ENCODE measurements at regions not wholly inside any gene's neighbourhood (a gene's known extent, or its start where the extent isn't known, plus 50 kb on each side); places are given as distances from the start of the nearest gene placed in this dataset.

DNA sequence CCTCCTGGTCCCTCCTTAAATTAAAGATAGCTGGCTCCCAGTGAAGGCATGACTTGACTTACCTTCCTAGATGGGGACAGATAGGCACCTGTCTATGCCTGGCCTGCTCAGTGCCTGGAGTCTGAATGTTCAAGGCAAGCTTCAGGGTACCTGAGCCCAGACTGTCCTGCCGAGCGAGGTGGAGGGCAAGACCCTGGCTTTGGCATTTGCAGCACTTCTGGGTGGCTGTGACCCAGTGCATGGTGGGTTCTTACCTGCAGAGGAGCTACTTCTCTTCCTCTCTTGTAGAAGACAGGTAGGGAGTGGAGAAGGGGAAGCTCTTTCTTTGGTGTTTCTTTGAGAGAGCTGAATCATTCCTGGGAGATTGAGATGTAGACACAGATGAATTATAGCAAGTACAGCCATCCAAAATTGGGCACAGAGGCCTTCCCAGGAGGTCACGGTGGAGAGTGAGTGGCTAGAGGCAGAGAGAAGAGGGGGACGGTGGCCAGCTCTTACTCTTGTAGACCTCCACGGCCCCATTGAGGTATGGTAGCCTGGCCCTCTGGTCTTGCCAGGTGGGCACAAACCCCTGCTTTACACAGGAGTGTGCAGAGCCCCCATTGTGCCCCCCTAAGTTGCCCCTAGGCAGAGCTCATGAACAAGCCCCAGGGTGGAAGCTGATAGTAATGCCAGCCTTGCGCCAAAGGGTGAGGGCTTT, 402.5 kb upstream of the TPM1 start:
- TF ChIP-seq, protein P1, sequence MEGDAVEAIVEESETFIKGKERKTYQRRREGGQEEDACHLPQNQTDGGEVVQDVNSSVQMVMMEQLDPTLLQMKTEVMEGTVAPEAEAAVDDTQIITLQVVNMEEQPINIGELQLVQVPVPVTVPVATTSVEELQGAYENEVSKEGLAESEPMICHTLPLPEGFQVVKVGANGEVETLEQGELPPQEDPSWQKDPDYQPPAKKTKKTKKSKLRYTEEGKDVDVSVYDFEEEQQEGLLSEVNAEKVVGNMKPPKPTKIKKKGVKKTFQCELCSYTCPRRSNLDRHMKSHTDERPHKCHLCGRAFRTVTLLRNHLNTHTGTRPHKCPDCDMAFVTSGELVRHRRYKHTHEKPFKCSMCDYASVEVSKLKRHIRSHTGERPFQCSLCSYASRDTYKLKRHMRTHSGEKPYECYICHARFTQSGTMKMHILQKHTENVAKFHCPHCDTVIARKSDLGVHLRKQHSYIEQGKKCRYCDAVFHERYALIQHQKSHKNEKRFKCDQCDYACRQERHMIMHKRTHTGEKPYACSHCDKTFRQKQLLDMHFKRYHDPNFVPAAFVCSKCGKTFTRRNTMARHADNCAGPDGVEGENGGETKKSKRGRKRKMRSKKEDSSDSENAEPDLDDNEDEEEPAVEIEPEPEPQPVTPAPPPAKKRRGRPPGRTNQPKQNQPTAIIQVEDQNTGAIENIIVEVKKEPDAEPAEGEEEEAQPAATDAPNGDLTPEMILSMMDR (IDR thresholded peaks at IDR 0.05; ENCODE audit: low read depth, low read length), result no peak
- Histone ChIP-seq H3K4me3 (ENCODE audit: low read depth, low read length) (no peak overlapping the region), H3K9me3 (ENCODE audit: control insufficient read depth, insufficient read depth, low read length) (no peaks in the 10 kb centered on the region; the same call in 1 of the 2 replicates), H3K27me3 (ENCODE audit: control insufficient read depth, insufficient read depth, low read length) (no peaks in the 10 kb centered on the region), H3K27ac (ENCODE audit: low read depth, low read length) (no peak overlapping the region)
- ChIA-PET CTCF (interaction anchor here (1.1 kb wide), 1 partner anchor 9 kb away, joined by 3 read pairs; no protein-coding TSS in a partner anchor), POLR2A (no interaction called here)
- no peak for DNase-seq (ENCODE audit: low read depth, low spot score)

DNA sequence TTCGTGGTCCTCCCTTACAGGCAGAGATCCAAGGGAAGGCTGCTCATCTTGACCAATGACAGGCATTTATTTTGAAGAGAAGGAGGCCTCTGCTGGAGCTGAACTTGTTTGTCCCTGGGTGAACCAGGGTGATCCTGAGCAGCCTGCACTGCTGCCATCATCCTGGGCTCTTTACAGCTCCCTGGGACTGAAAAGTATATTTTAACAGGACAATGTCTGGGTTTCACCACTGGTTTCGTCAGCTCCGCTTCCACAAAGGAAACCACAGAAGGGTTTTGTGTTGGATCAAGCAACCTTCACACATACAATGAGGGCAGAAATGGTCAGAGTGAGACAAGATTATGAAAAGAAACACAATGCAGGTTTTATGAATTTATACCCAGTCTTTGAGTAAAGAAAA, 400.7 kb upstream of the TPM1 start:
- Histone ChIP-seq H3K27ac (ENCODE audit: low read depth, low read length) (no peak overlapping the region), H3K27me3 (ENCODE audit: control insufficient read depth, insufficient read depth, low read length) (no peaks in the 10 kb centered on the region), H3K4me3 (ENCODE audit: low read depth, low read length) (no peak overlapping the region), H3K9me3 (ENCODE audit: control insufficient read depth, insufficient read depth, low read length) (no peaks in the 10 kb centered on the region; the same call in 1 of the 2 replicates)
- no peak for DNase-seq (ENCODE audit: low read depth, low spot score)
- POLR2A ChIA-PET, result no interaction called here
- TF ChIP-seq, protein P1 (IDR thresholded peaks at IDR 0.05; ENCODE audit: low read depth, low read length), result no peak
- CTCF ChIA-PET, result no interaction called here

- H3K27ac ChIP-seq (ENCODE audit: low read depth, low read length), result no peak overlapping the region
- H3K4me3 ChIP-seq (ENCODE audit: low read depth, low read length), result no peak overlapping the region
- no peaks in the 10 kb centered on the region; the same call in 1 of the 2 replicates for H3K9me3 ChIP-seq (ENCODE audit: control insufficient read depth, insufficient read depth, low read length)
- no peaks in the 10 kb centered on the region for H3K27me3 ChIP-seq (ENCODE audit: control insufficient read depth, insufficient read depth, low read length)
- ChIA-PET POLR2A (interaction anchor here (0.6 kb wide), 1 partner anchor 191 kb away, joined by 4 read pairs; no protein-coding TSS in a partner anchor), CTCF (no interaction called here)
- no peak for DNase-seq (ENCODE audit: low read depth, low spot score)
- TF ChIP-seq, protein P1 (IDR thresholded peaks at IDR 0.05; ENCODE audit: low read depth, low read length), result no peak
These were observed 399.0 kb upstream of the TPM1 start for GRCh38 chr15:62643572-62643971.

GRCh38 chr15:62644216-62644888, 398.2 kb upstream of the TPM1 start:
- Histone ChIP-seq H3K27me3 (ENCODE audit: control insufficient read depth, insufficient read depth, low read length) (no peaks in the 10 kb centered on the region), H3K9me3 (ENCODE audit: control insufficient read depth, insufficient read depth, low read length) (no peaks in the 10 kb centered on the region; the same call in 1 of the 2 replicates), H3K4me3 (ENCODE audit: low read depth, low read length) (no peak overlapping the region), H3K27ac (ENCODE audit: low read depth, low read length) (no peak overlapping the region)
- ChIA-PET POLR2A (interaction anchor here (0.6 kb wide), 1 partner anchor 62 kb away, joined by 3 read pairs; no protein-coding TSS in a partner anchor), CTCF (no interaction called here)
- DNase-seq (ENCODE audit: low read depth, low spot score), result no peak
- TF ChIP-seq, protein P1 (IDR thresholded peaks at IDR 0.05; ENCODE audit: low read depth, low read length), result no peak

Data from AG04450 (cell line).